Stimulated activated CD8-positive, alpha-beta memory T cell treated with anti-CD3 and anti-CD28 coated beads, Interleukin-4, amount 100 ng/mL, for 1 hour (primary cell): ENCODE measurements at regions not wholly inside any gene's neighbourhood (a gene's known extent, or its start where the extent isn't known, plus 50 kb on each side); places are given as distances from the start of the nearest gene placed in this dataset.

Experiments
- DNase-seq, 2 donors: peaks; one replicate each; pipeline ENCODE4 v3.0.0-alpha.2; 2020; ENCODE audit warnings: low read depth in 2 of 2, low spot score in 1 of 2

- no peak for DNase-seq
These were observed 1027.4 kb downstream of the BRD1 start for GRCh38 chr22:48800036-48800885.

- no peak for DNase-seq
These were observed 1028.3 kb downstream of the BRD1 start for GRCh38 chr22:48799227-48799970.

GRCh38 chr22:48798281-48799226 lies 1029.1 kb downstream of the BRD1 start:
- DNase-seq: no peak

- no peak for DNase-seq
These were observed 1029.9 kb downstream of the BRD1 start for GRCh38 chr22:48797731-48798130.

GRCh38 chr22:48796310-48797015 lies 1031.2 kb downstream of the BRD1 start:
- no peak for DNase-seq

GRCh38 chr22:48795664-48796063 lies 1032.0 kb downstream of the BRD1 start:
- no peak for DNase-seq

- DNase-seq: no peak
These were observed 1032.8 kb downstream of the BRD1 start for GRCh38 chr22:48794906-48795305.

GRCh38 chr22:48793949-48794348 lies 1033.7 kb downstream of the BRD1 start:
- no peak for DNase-seq

- no peak for DNase-seq
These were observed 1041.0 kb downstream of the BRD1 start for GRCh38 chr22:48786679-48786996.

GRCh38 chr22:48785792-48786678 lies 1041.6 kb downstream of the BRD1 start:
- DNase-seq: no peak

- DNase-seq: no peak
These were observed 1042.8 kb downstream of the BRD1 start for GRCh38 chr22:48784701-48785503.

- DNase-seq: no peak
These were observed 1043.8 kb downstream of the BRD1 start for GRCh38 chr22:48783821-48784266.

GRCh38 chr22:48782811-48783511 lies 1044.7 kb downstream of the BRD1 start:
- no peak for DNase-seq

GRCh38 chr22:48782326-48782725 lies 1045.3 kb downstream of the BRD1 start:
- no peak for DNase-seq

GRCh38 chr22:48781868-48782267 lies 1045.8 kb downstream of the BRD1 start:
- no peak for DNase-seq

GRCh38 chr22:48781391-48781790 lies 1046.3 kb downstream of the BRD1 start:
- DNase-seq: no peak

- DNase-seq: no peak
These were observed 1046.9 kb downstream of the BRD1 start for GRCh38 chr22:48780597-48781277.
